ENCODE measurements at regions not wholly inside any gene's neighbourhood (a gene's known extent, or its start where the extent isn't known, plus 50 kb on each side); places are given as distances from the start of the nearest gene placed in this dataset.

GRCh38 chrX:11864171-11864570 is 106.1 kb downstream of the MSL3 start:
- TF ChIP-seq, protein P1, sequence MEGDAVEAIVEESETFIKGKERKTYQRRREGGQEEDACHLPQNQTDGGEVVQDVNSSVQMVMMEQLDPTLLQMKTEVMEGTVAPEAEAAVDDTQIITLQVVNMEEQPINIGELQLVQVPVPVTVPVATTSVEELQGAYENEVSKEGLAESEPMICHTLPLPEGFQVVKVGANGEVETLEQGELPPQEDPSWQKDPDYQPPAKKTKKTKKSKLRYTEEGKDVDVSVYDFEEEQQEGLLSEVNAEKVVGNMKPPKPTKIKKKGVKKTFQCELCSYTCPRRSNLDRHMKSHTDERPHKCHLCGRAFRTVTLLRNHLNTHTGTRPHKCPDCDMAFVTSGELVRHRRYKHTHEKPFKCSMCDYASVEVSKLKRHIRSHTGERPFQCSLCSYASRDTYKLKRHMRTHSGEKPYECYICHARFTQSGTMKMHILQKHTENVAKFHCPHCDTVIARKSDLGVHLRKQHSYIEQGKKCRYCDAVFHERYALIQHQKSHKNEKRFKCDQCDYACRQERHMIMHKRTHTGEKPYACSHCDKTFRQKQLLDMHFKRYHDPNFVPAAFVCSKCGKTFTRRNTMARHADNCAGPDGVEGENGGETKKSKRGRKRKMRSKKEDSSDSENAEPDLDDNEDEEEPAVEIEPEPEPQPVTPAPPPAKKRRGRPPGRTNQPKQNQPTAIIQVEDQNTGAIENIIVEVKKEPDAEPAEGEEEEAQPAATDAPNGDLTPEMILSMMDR (IDR thresholded peaks at IDR 0.05), result no peak
- TF ChIP-seq POLR2AphosphoS5 (IDR thresholded peaks at IDR 0.05) (no peak), POLR2A (IDR thresholded peaks at IDR 0.05) (no peak)

All from breast epithelium (tissue), 3 donors.